Fibroblast of mammary gland (primary cell): ENCODE measurements at regions not wholly inside any gene's neighbourhood (a gene's known extent, or its start where the extent isn't known, plus 50 kb on each side); places are given as distances from the start of the nearest gene placed in this dataset.

Experiments used
- DNase-seq: peaks from one replicate; pipeline ENCODE4 v3.0.0-alpha.2; 2010; ENCODE audit warnings: low read depth
- H3K4me3 ChIP-seq: 2 replicates; pipeline ENCODE4 v1.5.1; 2011; ENCODE audit warnings: low read depth, mild to moderate bottlenecking, low read length, moderate library complexity; ENCODE audit not compliant: control insufficient read depth
- CTCF ChIP-seq: conservative IDR thresholded peaks from 2 replicates; pipeline ENCODE4 v1.5.1; 2011; ENCODE audit warnings: low read depth, low read length, inconsistent platforms; ENCODE audit not compliant: control insufficient read depth, insufficient read depth

- no peak for DNase-seq
- TF ChIP-seq CTCF, result peak; percentile 3
- no peak overlapping the region for H3K4me3 ChIP-seq
These were observed 59.7 kb upstream of the C14orf132 start for GRCh38 chr14:95979339-95980042.

GRCh38 chr14:95980402-95980801 lies 58.8 kb upstream of the C14orf132 start:
- H3K4me3 ChIP-seq, result no peak overlapping the region
- DNase-seq, result no peak
- no peak for TF ChIP-seq CTCF

- DNase-seq, result no peak
- no peak for TF ChIP-seq CTCF
- H3K4me3 ChIP-seq, result no peak overlapping the region
These were observed 57.2 kb upstream of the C14orf132 start for GRCh38 chr14:95981965-95982364.

GRCh38 chr14:95984206-95984605 lies 55.0 kb upstream of the C14orf132 start:
- H3K4me3 ChIP-seq, result no peak overlapping the region
- TF ChIP-seq CTCF, result no peak
- no peak for DNase-seq
